Uterus (tissue), 3 donors: ENCODE measurements at regions not wholly inside any gene's neighbourhood (a gene's known extent, or its start where the extent isn't known, plus 50 kb on each side); places are given as distances from the start of the nearest gene placed in this dataset.

ENCODE experiments used
- DNase-seq, 2 donors: peaks; one replicate each; pipeline ENCODE4 v3.0.0-alpha.2; 2019 to 2020
- H3K27ac ChIP-seq, 2 donors: fragments of 200-600 bp; sonication (generic); 1 replicate in 1 of 2; 2 replicates in 1 of 2; pipeline ENCODE4 v1.5.1; 2016 to 2018
- H3K27me3 ChIP-seq, 2 donors: fragments of 200-600 bp; sonication (generic); one replicate each; pipeline ENCODE4 v1.5.1; 2018 to 2019; ENCODE audit warnings: control low read depth in 1 of 2
- H3K36me3 ChIP-seq, 2 donors: fragments of 200-600 bp; sonication (generic); one replicate each; pipeline ENCODE4 v1.5.1; 2019; ENCODE audit warnings: control low read depth in 1 of 2
- H3K4me1 ChIP-seq, 2 donors: fragments of 200-600 bp; sonication (generic); one replicate each; pipeline ENCODE4 v1.5.1; 2018 to 2019; ENCODE audit warnings: control low read depth in 1 of 2
- H3K4me3 ChIP-seq, 2 donors: fragments of 200-600 bp; sonication (generic); 1 replicate in 1 of 2; 2 replicates in 1 of 2; pipeline ENCODE4 v1.5.1; 2018 to 2019; ENCODE audit warnings: mild to moderate bottlenecking in 1 of 2
- H3K9me3 ChIP-seq, 2 donors: fragments of 200-600 bp; sonication (generic); one replicate each; pipeline ENCODE4 v1.5.1; 2019; ENCODE audit warnings: control low read depth in 1 of 2
- CTCF ChIP-seq, 4 experiments: fragments of 200-600 bp in 2 of 4; fragments of 450-650 bp in 2 of 4; sonication (generic) in 2 of 4; IDR thresholded peaks; one replicate each; pipeline ENCODE4 v1.5.1; 2016 to 2019; ENCODE audit warnings: antibody characterized with exemption in 4 of 4, mild to moderate bottlenecking in 2 of 4, moderate library complexity in 1 of 4
- POLR2A ChIP-seq, 2 donors: fragments of 450-650 bp; IDR thresholded peaks; one replicate each; pipeline ENCODE4 v1.6.1; 2016; ENCODE audit warnings: antibody characterized with exemption in 2 of 2, mild to moderate bottlenecking in 1 of 2, moderate library complexity in 1 of 2
- intact Hi-C: fragments of 100-400 bp; cut with DNase I; formaldehyde crosslinking; loops from one replicate; pipeline ENCODE4 v1.15.1; 2023; ENCODE audit warnings: low total_unique reads
- donor health status: DM: yes; HTN: yes; CAD: no.

- peak overlapping the region; percentile 31 to 61 for H3K27ac ChIP-seq
These were observed 220.8 kb downstream of the COG6 start for GRCh38 chr13:39876258-39876657.

GRCh38 chr13:39877134-39877533 lies 221.7 kb downstream of the COG6 start:
- no peaks in the 10 kb centered on the region for H3K36me3 ChIP-seq
- no peak for DNase-seq
- no peaks in the 10 kb centered on the region for H3K27me3 ChIP-seq
- H3K27ac ChIP-seq: peak overlapping the region in 1 of 2 donors; percentile 31
- no peaks in the 10 kb centered on the region for H3K4me1 ChIP-seq
- H3K9me3 ChIP-seq: no peaks in the 10 kb centered on the region
- no peak overlapping the region for H3K4me3 ChIP-seq
- TF ChIP-seq CTCF (IDR thresholded peaks at IDR 0.05) (no peak), POLR2A (IDR thresholded peaks at IDR 0.05) (no peak)
- intact Hi-C loops: no loop called here

More at GRCh38 chr13:39876258-39876657, 220.8 kb downstream of the COG6 start:
- H3K9me3 ChIP-seq: no peaks in the 10 kb centered on the region
- intact Hi-C loops: no loop called here
- no peak for TF ChIP-seq CTCF (IDR thresholded peaks at IDR 0.05)
- no peak for TF ChIP-seq POLR2A (IDR thresholded peaks at IDR 0.05)
- H3K36me3 ChIP-seq: no peaks in the 10 kb centered on the region
- H3K27me3 ChIP-seq: no peaks in the 10 kb centered on the region
- no peak overlapping the region for H3K4me3 ChIP-seq
- DNase-seq: peak in 1 of 2 donors; percentile 32
- H3K4me1 ChIP-seq: no peaks in the 10 kb centered on the region

DNA sequence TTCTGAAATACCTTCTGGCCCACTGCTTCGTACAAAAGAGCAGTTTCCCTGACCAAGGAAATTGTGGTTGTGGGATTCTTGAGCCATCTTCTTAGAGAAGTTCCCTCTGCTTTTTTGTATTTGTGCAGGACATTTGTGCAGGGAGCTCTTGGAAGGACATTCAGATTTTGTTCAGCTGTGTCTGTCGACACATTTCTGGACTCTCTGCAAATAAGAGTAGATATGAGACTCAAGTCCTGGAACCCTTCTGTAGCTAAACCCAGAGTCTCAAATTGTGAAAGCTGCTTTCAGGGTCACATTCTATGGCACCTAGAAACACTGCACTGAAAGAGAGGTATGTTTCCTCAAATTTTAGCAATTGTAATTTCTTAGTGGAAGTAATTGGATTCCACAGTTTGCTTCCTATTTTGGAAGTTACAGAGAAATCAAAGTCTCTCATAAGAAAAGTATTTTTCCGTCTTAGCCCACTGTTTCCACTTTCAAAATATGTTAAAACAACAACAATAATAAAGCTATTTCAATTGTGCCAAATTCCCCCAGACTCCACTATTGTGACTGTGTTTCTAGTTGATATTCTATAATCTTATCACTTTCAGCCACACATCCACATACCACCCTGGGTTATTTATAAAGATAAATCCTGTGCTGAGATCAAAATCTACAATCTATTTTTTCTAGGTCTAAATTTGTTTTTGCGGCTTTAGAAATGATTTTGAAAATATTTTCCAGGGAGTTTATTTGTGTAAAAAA lies 224.0 kb downstream of the COG6 start:
- DNase-seq: no peak
- TF ChIP-seq CTCF (IDR thresholded peaks at IDR 0.05) (no peak), POLR2A (IDR thresholded peaks at IDR 0.05) (no peak)
- Histone ChIP-seq H3K4me1 (no peaks in the 10 kb centered on the region), H3K27ac (peak overlapping the region; percentile 3 to 4), H3K4me3 (no peak overlapping the region), H3K9me3 (no peaks in the 10 kb centered on the region), H3K36me3 (no peaks in the 10 kb centered on the region), H3K27me3 (no peaks in the 10 kb centered on the region)
- intact Hi-C loops: no loop called here

- no peaks in the 10 kb centered on the region for H3K4me1 ChIP-seq
- H3K4me3 ChIP-seq: no peak overlapping the region
- TF ChIP-seq CTCF (IDR thresholded peaks at IDR 0.05) (no peak), POLR2A (IDR thresholded peaks at IDR 0.05) (no peak)
- no peak overlapping the region for H3K27ac ChIP-seq
- intact Hi-C loops: no loop called here
- H3K36me3 ChIP-seq: no peaks in the 10 kb centered on the region
- no peaks in the 10 kb centered on the region for H3K27me3 ChIP-seq
- no peak for DNase-seq
- H3K9me3 ChIP-seq: no peaks in the 10 kb centered on the region
These were observed 225.9 kb downstream of the COG6 start for GRCh38 chr13:39881383-39881782.

DNA sequence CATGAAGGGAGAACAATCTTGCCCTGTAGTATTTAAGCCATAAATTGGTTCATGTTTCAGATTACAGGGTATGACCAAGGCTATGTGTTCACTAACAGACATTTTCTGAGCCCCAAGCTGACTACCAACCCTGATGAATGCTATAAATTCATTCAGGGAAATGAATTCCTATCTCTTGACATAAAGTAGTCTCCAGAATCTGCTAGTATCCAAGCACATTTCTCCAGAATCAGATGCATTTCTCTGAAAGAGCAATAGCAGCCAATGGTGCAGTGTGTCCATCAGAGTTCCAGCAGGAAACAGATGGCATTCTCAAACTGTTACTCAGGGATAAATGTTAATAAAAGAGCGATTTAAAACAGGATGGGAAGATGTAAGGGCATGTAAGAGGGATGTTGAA lies 226.4 kb downstream of the COG6 start:
- TF ChIP-seq CTCF (IDR thresholded peaks at IDR 0.05): no peak
- TF ChIP-seq POLR2A (IDR thresholded peaks at IDR 0.05): no peak
- no peaks in the 10 kb centered on the region for H3K27me3 ChIP-seq
- DNase-seq: no peak
- H3K4me3 ChIP-seq: no peak overlapping the region
- intact Hi-C loops: no loop called here
- no peaks in the 10 kb centered on the region for H3K9me3 ChIP-seq
- H3K36me3 ChIP-seq: no peaks in the 10 kb centered on the region
- H3K4me1 ChIP-seq: no peaks in the 10 kb centered on the region
- H3K27ac ChIP-seq: no peak overlapping the region
